Glomerular endothelial cell (primary cell): ENCODE measurements at regions not wholly inside any gene's neighbourhood (a gene's known extent, or its start where the extent isn't known, plus 50 kb on each side); places are given as distances from the start of the nearest gene placed in this dataset.
A peak's percentile ranks its signal among the peaks of the same experiment; 100 is the strongest.

Source experiments
- DNase-seq: peaks from one replicate; pipeline ENCODE4 v3.0.0-alpha.2; 2011; ENCODE audit warnings: low read depth, low spot score; ENCODE audit errors: extremely low read depth

DNA sequence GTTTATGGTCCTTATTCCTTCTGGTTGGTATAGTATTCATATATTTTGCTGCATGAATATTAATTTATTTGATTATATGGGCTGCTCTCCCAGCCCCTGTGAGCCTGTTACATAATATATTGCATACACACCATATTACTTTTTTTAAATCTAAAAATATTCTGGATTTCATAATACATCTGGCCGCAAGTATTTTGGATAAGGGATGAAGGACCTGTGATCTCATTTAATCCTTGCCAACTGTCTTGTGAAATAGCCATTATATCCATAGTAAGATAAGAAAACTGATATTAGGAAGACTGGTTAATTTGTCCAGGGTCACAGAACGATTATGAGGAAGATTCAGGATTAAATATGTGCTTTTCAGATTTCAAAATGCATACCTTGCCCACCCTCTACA is 433.6 kb downstream of the LPIN1 start:
- no peak for DNase-seq

DNA sequence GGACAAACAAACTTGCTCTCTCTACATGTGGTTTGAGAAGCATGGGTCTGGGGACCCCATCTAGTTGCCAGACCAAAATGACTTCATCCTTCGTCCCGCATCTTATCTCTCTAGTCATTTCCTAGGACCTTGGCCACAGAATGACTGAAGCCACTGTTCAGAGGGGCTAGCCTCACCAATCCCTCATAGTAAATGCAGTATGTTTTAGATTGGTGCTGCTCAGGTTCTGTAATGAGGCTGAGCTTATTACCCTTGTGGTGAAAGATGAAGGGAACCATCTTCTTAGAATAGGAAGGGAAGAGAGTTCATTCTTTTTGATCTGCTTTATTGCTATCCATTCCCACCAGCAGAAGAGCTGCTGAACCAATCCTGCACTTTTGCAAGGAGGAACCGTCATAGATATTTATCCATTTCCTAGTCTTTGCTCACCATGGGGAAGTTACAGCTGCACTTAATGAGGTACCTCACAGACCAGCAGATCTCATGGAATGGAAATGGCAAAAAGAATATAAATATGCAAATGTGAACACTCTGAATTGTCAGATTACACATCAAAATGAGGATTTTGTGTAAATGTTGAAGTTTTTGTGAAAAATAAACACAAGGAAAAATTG is 436.7 kb downstream of the LPIN1 start:
- DNase-seq = no peak

DNA sequence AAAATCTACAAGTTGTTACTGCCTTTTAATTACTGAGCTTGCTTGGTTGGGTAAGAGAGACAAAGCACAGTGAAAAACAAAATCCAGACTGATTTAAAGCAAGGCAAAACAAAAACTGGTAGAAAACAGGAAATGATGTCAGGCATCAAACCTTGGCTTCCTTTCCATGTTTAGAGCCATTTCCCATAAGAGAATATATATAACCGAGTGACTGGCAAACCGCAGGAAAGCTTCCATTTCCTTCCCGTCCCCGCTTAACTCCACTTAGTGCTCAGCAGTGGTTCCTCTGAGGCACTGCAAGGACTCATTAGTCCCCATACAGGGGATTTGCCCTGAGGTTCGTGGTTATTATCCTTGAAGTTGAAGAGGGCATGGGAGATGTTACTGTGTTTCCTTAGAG is 446.3 kb downstream of the LPIN1 start:
- DNase-seq = peak; percentile 36

DNA sequence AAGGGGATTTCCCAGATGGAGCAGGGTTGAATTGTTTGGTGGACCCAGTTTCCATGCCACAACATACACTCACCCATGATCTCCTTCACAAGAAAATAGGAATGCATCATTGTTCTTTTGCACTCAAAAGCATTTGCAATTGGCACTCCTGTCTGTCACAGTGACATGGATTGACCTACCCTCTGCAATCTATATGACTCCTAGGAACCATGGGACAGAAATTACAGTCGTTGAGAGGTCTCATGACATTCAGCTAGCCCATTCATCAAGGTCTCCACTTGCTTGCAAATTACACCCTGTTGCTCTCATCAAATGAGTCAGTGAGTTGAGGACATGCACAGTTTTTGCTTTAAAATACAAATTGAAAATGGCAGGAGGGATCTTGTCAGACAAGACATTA is 448.5 kb downstream of the LPIN1 start:
- DNase-seq = no peak

DNA sequence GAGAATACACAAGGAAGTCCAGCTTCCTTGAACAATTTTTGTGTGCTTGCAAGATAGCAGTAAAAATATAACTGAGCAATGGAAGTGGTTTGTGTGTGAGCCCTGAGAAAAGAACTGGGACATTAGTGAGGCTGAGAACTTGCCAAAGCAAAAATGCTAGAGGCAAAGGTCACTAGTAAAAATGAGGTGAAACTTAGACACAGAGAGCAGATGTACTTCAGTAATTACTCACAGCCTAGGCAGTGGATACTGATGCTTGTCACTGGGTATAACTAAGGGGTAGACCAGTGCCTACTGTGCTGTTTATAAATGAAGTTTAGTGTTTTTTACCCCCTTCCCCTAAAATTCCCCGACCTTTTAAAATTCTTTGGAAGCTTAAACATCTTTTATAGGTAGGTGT is 450.1 kb downstream of the LPIN1 start:
- no peak for DNase-seq

DNA sequence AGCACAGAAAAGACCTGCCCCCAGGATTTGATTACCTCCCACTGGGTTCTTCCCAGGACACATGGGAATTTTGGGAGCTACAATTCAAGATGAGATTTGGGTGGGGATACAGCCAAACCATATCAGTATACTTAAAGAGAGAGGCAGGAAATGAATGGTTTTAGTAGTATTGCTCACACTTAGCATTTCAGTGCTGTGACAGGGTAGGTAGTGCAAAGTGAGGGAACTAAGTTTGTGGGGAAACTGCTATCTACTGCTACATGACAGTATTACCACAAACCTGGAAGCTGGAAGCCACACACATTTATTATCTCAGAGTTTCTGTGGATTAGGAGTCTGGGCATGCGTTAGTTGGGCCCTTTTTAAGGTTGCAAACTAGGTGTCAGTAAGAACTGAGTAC is 450.7 kb downstream of the LPIN1 start:
- no peak for DNase-seq

DNA sequence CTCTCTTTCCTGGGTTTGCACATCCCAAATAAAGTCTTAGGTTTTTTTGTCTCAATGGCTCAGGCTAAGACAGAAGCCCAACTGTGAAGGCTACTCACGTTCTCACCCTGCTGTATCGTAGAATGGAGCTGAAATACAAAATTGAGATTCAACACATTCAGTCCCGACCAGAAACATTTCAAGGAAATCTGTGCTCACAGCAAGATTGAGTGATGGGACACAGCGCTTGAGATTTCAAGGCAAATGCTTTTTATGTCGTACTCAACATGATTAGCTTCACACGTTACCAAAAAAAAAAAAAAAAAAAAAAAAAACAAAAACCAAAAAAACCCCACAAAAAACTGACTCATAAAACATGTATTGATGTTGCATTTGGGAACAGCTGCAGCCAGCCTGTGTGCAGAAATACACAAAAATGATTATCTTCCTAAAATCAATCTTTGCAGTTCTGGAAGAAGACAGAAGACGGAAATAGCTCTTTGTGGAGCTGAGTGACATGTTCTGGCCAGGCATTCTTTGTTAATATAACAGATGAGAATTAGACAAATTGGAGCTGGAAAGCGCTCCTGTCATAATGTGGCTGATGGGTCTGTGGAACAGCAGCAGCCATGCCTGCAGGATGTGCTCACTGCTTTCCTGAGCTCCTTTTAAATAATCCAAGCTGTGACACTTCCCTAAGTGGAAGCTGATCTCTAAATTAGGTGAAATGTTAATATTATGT is 453.2 kb downstream of the LPIN1 start:
- DNase-seq = no peak

DNA sequence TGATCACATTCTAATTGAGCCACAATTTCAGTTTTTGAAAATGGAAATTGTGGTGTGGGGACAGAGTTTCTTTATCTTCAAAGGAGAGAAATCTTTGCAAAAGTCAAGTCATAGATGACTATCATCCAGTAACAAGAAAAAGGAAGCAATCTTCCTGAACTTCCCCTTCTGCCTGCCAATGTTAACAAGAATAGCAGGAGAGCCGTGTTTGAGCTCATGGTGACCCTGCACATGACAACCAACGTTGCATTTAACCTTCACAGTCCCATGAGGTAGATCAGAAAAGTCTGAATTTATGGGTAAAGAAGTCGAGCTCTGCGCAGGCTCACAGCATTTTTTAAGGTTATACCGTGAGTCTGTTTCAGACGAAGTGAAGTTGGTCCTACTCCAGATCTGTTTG is 454.9 kb downstream of the LPIN1 start:
- no peak for DNase-seq

DNA sequence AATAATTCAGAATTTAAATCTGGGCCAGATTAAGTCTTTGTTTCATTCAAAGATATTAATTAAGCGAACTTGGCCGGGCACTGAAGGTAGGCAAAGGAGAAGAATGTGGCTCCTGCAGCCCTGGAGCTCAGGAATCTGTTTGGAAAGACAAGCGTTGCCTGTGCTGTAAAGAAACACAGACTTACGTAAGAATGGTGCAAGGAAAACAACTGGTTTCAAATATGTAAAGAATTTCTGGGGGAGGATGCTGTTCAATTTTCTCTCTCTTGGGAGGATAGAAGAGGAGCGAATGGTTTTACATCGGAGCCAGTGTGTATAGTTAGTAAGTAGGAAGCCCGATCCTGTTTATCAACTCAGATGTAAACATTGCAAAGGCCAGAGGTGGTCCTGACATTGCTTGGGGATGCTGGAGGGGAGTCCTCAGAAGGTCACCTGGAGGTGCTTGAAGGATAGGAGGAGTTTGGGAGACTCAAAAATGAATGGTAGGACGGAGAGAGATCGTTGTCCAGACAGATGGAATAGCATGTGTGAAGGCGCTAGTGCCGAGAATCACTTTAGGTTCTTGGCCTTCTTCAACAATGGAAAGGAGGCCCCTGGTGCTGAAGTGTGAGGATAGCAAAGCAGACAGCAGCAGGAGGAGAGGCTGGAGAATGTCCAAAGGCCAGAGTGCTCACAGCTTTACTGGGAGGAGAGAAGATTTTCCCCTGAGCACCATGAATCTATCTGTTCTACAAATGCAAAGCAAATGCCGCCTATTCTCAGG is 456.1 kb downstream of the LPIN1 start:
- DNase-seq = no peak

DNA sequence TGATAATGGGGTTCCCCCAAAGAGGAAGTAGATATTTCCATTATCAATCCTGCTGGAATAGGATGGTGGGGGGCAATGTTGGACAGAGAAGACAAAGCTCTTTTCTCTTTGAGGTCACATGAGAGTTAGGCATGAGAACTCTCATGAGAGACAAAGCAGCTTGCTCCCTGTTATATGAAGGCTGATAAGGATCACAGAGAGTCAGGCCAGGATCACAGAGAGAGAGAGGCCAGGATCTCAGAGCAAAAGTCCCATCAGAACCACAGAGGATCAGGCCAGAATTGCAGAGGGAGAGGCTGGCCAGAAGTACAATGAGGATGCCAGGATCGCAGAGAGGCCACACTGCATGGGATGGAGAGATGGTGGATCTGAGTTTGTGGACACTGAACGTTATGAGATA is 457.1 kb downstream of the LPIN1 start:
- no peak for DNase-seq

DNA sequence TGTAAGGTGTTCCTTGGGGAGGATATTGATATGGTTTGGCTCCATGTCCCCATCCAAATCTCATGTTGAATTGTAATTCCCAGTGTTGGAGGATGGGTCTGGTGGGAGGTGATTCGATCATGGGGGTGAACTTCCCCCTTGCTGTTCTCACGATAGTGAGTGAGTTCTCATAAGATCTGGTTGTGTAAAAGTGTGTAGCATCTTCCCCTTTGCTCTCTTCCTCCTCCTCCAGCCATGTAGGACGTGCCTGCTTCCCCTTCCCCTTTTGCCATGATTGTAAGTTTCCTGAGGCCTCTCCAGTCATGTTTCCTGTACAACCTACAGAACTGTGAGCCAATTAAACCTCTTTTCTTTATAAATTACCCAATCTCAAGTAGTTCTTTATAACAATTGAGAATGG is 458.7 kb downstream of the LPIN1 start:
- DNase-seq = no peak

DNA sequence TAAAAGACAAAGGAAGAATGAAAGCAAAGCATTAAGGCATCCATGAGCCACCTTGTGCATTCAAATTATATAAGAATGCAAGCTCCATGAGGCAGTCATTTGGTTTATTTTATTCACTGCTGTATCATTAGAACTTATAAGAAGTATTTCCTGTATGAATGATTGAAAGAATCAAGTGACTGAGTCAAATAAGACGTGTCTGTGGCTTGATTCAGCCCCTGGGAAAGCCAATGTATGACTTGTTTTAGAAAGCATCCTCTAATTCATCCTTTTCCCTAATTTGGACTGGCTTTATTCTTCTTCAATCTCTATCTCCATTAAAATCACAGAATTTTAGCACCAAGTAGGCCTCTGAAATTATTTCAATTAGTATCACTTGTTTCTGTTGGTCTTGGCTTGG is 461.1 kb downstream of the LPIN1 start:
- no peak for DNase-seq

DNA sequence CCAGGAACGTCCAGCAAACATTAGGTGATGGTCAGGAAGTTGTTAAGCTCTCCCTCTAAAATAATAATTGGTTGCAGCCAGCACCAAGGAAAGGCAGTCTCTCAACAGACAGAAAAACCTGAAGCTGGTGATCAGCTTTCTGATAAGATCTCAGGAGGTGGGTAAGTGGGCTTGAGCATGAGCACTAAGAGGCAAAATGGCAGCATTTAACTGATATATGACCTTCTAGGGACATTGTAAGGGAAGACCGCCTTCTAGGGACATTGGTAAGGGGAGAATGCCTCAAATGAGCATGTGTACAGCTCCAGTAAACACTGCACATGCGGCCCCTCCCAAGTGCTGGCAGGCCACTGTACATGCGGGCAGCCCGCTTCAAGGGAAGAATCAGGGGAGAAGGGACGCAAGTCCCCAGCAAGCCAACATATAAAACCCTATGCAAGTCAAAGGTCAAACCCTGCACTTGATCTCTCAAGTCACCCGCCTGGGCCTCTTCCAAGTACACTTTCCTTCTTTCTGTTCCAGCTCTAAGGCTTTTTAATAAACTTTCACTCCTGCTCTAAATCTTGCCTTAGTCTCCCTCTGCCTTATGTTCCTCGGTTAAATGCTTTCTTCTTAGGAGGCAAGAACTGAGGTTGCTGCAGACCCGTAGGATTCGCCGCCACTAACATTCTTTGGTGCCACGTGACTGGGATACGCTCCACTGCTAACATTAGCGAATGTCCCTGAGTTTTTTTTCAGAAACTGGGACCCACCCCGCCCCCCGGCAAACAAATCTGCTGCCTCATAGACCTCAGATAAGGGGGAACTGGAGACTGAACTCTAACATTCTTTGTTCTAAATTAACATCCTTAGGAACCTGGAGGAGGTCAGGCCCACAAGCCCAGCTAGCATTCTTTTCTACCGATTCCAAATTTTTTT is 463.8 kb downstream of the LPIN1 start:
- DNase-seq = no peak

DNA sequence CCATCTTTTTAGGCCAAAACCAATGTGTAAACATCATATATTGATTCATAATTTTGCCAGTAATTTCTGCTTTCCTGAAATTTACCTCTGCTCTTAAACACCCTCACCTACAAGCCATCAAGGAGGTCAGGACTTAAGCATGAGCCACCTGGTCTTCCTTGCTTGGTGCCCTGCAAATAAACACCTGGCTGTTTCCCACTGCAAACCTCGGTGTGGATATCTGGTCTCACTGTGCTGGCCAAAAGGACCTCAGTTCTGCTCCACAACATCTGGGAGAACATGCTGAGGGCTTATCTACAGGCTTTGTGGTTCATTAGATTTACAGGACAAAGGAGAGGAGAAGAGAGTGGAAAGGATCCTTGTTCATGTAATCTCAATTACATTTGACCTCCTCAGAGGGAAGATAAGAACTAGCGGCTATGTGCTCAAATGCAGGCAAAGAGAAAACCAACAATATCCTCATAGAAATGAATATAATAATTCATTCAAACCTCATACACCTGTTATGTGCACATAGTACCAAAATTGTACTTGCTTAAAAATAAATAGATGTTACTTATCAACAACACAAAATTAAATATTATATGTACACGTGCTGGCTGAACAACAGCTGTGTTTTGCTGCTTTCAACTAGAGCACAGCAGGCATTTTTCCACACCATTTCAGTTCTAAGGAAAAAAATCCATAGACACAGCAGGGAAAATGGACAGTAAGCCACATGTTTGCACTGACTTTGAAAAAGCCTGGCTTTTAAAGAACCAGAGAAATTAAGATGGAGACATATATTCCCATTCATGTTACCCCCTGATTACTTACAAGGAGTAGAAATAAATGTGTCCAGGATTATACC is 465.1 kb downstream of the LPIN1 start:
- no peak for DNase-seq

DNA sequence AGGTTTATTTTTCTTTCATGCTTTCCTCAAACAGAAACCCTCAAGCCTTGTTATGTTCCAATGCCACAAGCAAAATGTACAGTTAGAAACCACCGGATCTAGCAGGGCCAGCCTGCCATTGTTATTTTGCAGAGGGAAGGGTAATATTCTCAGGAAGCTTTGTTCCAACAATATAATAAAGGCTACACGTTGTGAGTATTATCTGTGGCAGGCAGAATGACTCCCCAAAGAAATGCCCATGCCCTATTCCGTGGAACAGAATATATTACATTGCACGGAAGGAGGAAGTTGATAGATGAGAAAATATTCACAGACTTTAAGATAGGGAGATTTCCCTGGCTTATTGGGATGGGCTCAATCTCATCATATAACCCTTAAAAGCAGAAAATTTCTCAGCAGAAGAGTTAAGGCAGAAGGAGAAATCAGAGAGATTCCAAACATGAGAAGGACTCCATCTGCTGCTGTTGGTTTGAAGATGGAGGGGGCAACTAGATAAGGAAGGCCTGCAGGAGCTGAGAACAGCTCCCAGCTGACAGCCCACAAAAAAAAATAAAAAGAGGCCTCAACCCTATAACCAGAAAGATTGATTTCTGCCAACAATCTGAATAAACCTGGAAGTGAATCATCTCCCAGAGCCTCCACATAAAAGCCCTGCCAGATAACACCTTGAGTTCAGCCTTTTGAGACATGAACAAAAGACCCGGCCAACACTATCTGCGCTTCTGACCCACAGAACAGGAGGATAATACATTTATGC is 466.6 kb downstream of the LPIN1 start:
- no peak for DNase-seq

DNA sequence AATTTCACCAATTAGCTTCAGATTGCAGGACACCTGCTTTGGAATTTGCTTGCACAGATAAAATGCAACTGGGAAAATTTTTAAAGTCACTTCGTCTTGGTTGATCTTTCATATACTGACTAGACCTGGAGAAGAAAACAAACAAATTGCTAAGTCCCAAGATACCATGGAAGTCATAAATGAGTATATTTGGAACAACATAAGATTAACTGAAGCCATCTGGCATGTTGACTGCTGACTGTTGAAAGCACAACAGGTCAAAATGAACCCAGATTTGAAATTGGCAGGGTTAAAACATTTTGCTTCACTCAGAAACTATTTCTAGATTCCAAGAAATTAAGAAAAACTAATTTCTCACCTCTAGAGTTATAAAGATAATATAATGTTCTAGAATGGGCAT is 470.7 kb downstream of the LPIN1 start:
- no peak for DNase-seq

DNA sequence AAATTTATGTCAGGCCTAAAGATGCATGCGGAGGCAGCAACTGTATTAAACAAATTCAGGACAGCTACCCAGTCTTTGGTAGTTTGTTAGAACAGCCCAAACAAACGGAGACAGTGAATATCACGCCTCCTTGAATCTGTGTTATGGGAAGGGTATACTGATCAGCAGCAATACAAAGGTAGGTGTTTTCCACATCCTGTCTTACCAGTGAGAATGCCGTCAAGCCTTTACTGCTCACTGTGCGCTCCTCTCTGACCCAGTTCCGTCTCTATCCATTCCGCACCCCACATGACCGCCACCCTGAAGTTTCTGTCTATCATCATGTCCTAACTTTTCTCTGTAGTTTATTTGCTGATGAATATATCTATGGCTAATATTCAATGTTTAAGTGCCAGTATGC is 473.3 kb downstream of the LPIN1 start:
- no peak for DNase-seq

DNA sequence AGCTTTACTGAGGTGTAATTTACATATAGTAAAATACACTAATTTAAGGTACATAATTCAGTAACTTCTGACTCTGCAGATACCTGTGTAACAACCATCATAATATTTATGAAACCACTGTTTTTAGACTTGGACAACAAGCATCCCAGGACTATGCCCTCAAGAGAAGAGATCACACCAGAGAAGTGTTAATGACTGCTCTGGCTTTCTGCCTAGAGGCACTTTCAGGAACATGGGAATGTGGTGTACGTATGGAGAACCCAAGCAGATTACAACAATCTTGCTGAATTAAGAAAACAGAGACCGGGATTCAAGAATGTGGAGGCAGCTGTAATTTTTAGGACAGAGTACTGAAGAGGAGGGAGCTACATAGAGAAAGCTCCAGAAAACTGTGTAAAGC is 475.2 kb downstream of the LPIN1 start:
- no peak for DNase-seq

DNA sequence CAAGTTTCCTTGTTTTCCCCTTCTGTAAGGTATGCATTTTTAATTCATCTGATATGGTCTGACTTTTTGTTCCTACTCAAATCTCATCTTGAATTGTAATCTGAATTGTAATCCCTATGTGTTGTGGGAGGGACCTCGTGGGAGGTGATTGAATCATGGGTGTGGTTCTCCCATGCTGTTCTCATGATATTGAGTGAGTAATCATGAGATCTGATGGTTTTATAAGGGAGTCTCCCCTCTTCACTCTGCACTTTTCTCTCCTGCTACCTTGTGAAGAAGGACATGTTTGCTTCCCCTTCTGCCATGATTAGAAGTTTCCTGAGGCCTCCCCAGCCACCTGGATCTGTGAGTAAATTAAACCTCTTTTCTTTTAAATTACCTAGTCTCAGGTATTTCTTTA is 476.1 kb downstream of the LPIN1 start:
- DNase-seq = no peak
